Smooth muscle cell (in vitro differentiated cells): ENCODE measurements at regions not wholly inside any gene's neighbourhood (a gene's known extent, or its start where the extent isn't known, plus 50 kb on each side); places are given as distances from the start of the nearest gene placed in this dataset.
A peak's percentile ranks its signal among the peaks of the same experiment; 100 is the strongest.

Experiments used
- DNase-seq: peaks from one replicate; lab custom pipeline; 2025; ENCODE audit not compliant: unreplicated experiment; lab: John Stamatoyannopoulos, UW
- H2AFZ ChIP-seq: fragments of 200-600 bp; sonication (generic); 2 replicates; pipeline ENCODE4 v1.6.0; 2016; ENCODE audit warnings: antibody characterized with exemption, low read depth, mild to moderate bottlenecking
- H3F3A ChIP-seq: fragments of 200-600 bp; sonication (generic); 2 replicates; pipeline ENCODE4 v1.6.0; 2017; ENCODE audit warnings: antibody characterized with exemption, low read depth
- H3K27ac ChIP-seq: fragments of 200-600 bp; sonication (generic); 2 replicates; pipeline ENCODE4 v1.5.1; 2016; ENCODE audit warnings: low read depth, mild to moderate bottlenecking
- H3K27me3 ChIP-seq: fragments of 200-600 bp; sonication (generic); 2 replicates; pipeline ENCODE4 v1.6.1; 2016; ENCODE audit warnings: low read depth, mild to moderate bottlenecking
- H3K36me3 ChIP-seq: fragments of 200-600 bp; sonication (generic); 2 replicates; pipeline ENCODE4 v1.5.1; 2016; ENCODE audit warnings: low read depth
- H3K4me1 ChIP-seq: fragments of 200-600 bp; sonication (generic); 2 replicates; pipeline ENCODE4 v1.5.1; 2016; ENCODE audit warnings: low read depth
- H3K4me2 ChIP-seq: fragments of 200-600 bp; sonication (generic); 2 replicates; pipeline ENCODE4 v1.6.0; 2016; ENCODE audit warnings: mild to moderate bottlenecking
- H3K4me3 ChIP-seq: fragments of 200-600 bp; sonication (generic); 2 replicates; pipeline ENCODE4 v1.5.1; 2016; ENCODE audit warnings: mild to moderate bottlenecking
- H3K79me2 ChIP-seq: fragments of 200-600 bp; sonication (generic); 2 replicates; pipeline ENCODE4 v1.6.0; 2016; ENCODE audit warnings: low read depth, mild to moderate bottlenecking
- H3K9ac ChIP-seq: fragments of 200-600 bp; sonication (generic); 2 replicates; pipeline ENCODE4 v1.6.0; 2016; ENCODE audit warnings: low read depth
- H3K9me3 ChIP-seq: fragments of 200-600 bp; sonication (generic); replicated peaks from 2 replicates; pipeline ENCODE4 v1.5.1; 2016; ENCODE audit warnings: low read depth
- H4K20me1 ChIP-seq: fragments of 200-600 bp; sonication (generic); 2 replicates; pipeline ENCODE4 v1.6.0; 2016; ENCODE audit warnings: low read depth
- CTCF ChIP-seq: fragments of 200-600 bp; sonication (generic); IDR thresholded peaks from 2 replicates; pipeline ENCODE4 v1.5.1; 2017; ENCODE audit warnings: borderline replicate concordance, mild to moderate bottlenecking, antibody characterized with exemption; ENCODE audit not compliant: insufficient read depth, poor library complexity, severe bottlenecking
- WGBS: methylation state at CpG from one replicate; pipeline ENCODE4 v1.1.7; 2016; ENCODE audit warnings: low lambda C conversion rate; 5-methylcytosine and 5-hydroxymethylcytosine counted together

- no peaks in the 10 kb centered on the region for H3K9me3 ChIP-seq
- H3K4me2 ChIP-seq = no peak overlapping the region
- no peaks in the 10 kb centered on the region for H3K36me3 ChIP-seq
- H3F3A ChIP-seq = no peaks in the 10 kb centered on the region
- peaks cover 10% of the 10 kb centered on the region for H3K4me1 ChIP-seq
- 52% methylated on average over 3 of the region's 3 CpGs for WGBS
- H3K79me2 ChIP-seq = no peaks in the 10 kb centered on the region
- H3K27ac ChIP-seq = no peak overlapping the region
- DNase-seq = no peak
- no peak overlapping the region for H3K4me3 ChIP-seq
- no peaks in the 10 kb centered on the region for H3K27me3 ChIP-seq
- no peak overlapping the region for H3K9ac ChIP-seq
- H4K20me1 ChIP-seq = no peaks in the 10 kb centered on the region
- no peak for TF ChIP-seq CTCF
- H2AFZ ChIP-seq = peak overlapping the region; percentile 76
Observed at GRCh38 chr4:17188125-17188524, 289.7 kb upstream of the LDB2 start.

- no peaks in the 10 kb centered on the region for H3K36me3 ChIP-seq
- no peaks in the 10 kb centered on the region for H4K20me1 ChIP-seq
- TF ChIP-seq CTCF = no peak
- no peaks in the 10 kb centered on the region for H3K27me3 ChIP-seq
- H3K79me2 ChIP-seq = no peaks in the 10 kb centered on the region
- H3K4me3 ChIP-seq = no peak overlapping the region
- H3F3A ChIP-seq = no peaks in the 10 kb centered on the region
- DNase-seq = no peak
- WGBS = 87% methylated on average over 5 of the region's 5 CpGs
- H3K4me1 ChIP-seq = peaks cover 10% of the 10 kb centered on the region
- no peak overlapping the region for H3K9ac ChIP-seq
- H3K27ac ChIP-seq = no peak overlapping the region
- no peak overlapping the region for H2AFZ ChIP-seq
- no peaks in the 10 kb centered on the region for H3K9me3 ChIP-seq
- no peak overlapping the region for H3K4me2 ChIP-seq
Observed at GRCh38 chr4:17187003-17187402, 288.6 kb upstream of the LDB2 start.

GRCh38 chr4:17182888-17183287 lies 284.4 kb upstream of the LDB2 start:
- no peak for TF ChIP-seq CTCF
- peaks cover 1% of the 10 kb centered on the region for H3K4me1 ChIP-seq

GRCh38 chr4:17174751-17175150 lies 276.3 kb upstream of the LDB2 start:
- no peaks in the 10 kb centered on the region for H3K9me3 ChIP-seq
- no peak for DNase-seq
- no peak overlapping the region for H3K9ac ChIP-seq
- TF ChIP-seq CTCF = no peak
- H3F3A ChIP-seq = no peaks in the 10 kb centered on the region
- no peaks in the 10 kb centered on the region for H4K20me1 ChIP-seq
- no peaks in the 10 kb centered on the region for H3K79me2 ChIP-seq
- no peak overlapping the region for H3K27ac ChIP-seq
- H3K36me3 ChIP-seq = no peaks in the 10 kb centered on the region
- peaks cover 10% of the 10 kb centered on the region for H3K4me1 ChIP-seq
- no peaks in the 10 kb centered on the region for H3K27me3 ChIP-seq
- H3K4me2 ChIP-seq = no peak overlapping the region
- H2AFZ ChIP-seq = no peak overlapping the region
- no peak overlapping the region for H3K4me3 ChIP-seq

More at GRCh38 chr4:17182888-17183287, 284.4 kb upstream of the LDB2 start:
- no peak overlapping the region for H3K27ac ChIP-seq
- H3K79me2 ChIP-seq = no peaks in the 10 kb centered on the region
- no peak overlapping the region for H3K9ac ChIP-seq
- no peaks in the 10 kb centered on the region for H3F3A ChIP-seq
- no peak for DNase-seq
- H3K9me3 ChIP-seq = no peaks in the 10 kb centered on the region
- H2AFZ ChIP-seq = no peak overlapping the region
- H3K4me2 ChIP-seq = no peak overlapping the region
- H3K27me3 ChIP-seq = no peaks in the 10 kb centered on the region
- no peaks in the 10 kb centered on the region for H4K20me1 ChIP-seq
- H3K4me3 ChIP-seq = no peak overlapping the region
- no peaks in the 10 kb centered on the region for H3K36me3 ChIP-seq
- 90% methylated on average over 4 of the region's 4 CpGs for WGBS
